Neuronal stem cell (in vitro differentiated cells): ENCODE measurements at regions not wholly inside any gene's neighbourhood (a gene's known extent, or its start where the extent isn't known, plus 50 kb on each side); places are given as distances from the start of the nearest gene placed in this dataset.

Source experiments
- DNase-seq: peaks from one replicate; pipeline ENCODE4 v3.0.0-alpha.2; 2013; ENCODE audit warnings: low spot score
- H2AFZ ChIP-seq: one replicate; pipeline ENCODE4 v1.6.1; 2013; ENCODE audit warnings: mild to moderate bottlenecking, low read length, inconsistent platforms
- H2AK5ac ChIP-seq: 2 replicates; pipeline ENCODE4 v1.6.1; 2013; ENCODE audit warnings: low read depth, mild to moderate bottlenecking, inconsistent platforms, low read length, moderate library complexity, mixed read lengths
- H2BK120ac ChIP-seq: 2 replicates; pipeline ENCODE4 v1.6.1; 2013; ENCODE audit warnings: low read depth, mild to moderate bottlenecking, inconsistent platforms, low read length, moderate library complexity, mixed read lengths
- H2BK12ac ChIP-seq: one replicate; pipeline ENCODE4 v1.6.1; 2013; ENCODE audit warnings: low read length, inconsistent platforms
- H2BK15ac ChIP-seq: 2 replicates; pipeline ENCODE4 v1.6.1; 2013; ENCODE audit warnings: mild to moderate bottlenecking, low read length, inconsistent platforms, mixed read lengths
- H2BK5ac ChIP-seq: one replicate; pipeline ENCODE4 v1.6.1; 2013; ENCODE audit warnings: inconsistent platforms, mild to moderate bottlenecking, low read length, moderate library complexity
- H3K14ac ChIP-seq: one replicate; pipeline ENCODE4 v1.6.1; 2013; ENCODE audit warnings: low read length, inconsistent platforms
- H3K18ac ChIP-seq: 2 replicates; pipeline ENCODE4 v1.6.1; 2013; ENCODE audit warnings: low read length, inconsistent platforms
- H3K23ac ChIP-seq: 2 replicates; pipeline ENCODE4 v1.6.1; 2013; ENCODE audit warnings: low read depth, mild to moderate bottlenecking, mixed read lengths, low read length, inconsistent platforms; ENCODE audit not compliant: poor library complexity
- H3K27ac ChIP-seq: replicated peaks from 3 replicates; pipeline ENCODE4 v1.5.1; 2013; ENCODE audit warnings: low read length, inconsistent platforms
- H3K27me3 ChIP-seq, 3 experiments: 2 replicates each; pipeline ENCODE4 v1.6.1; 2013; ENCODE audit warnings: low read length in 3 of 3, mild to moderate bottlenecking in 2 of 3, inconsistent platforms in 1 of 3, low read depth in 1 of 3, mixed read lengths in 1 of 3, moderate library complexity in 1 of 3; ENCODE audit not compliant: control insufficient read depth in 3 of 3, insufficient read depth in 3 of 3
- H3K36me3 ChIP-seq, 2 donors: replicated peaks in 1 of 2; 2 replicates each; pipeline ENCODE4 v1.6.1; 2013; ENCODE audit warnings: low read length in 2 of 2; ENCODE audit not compliant: control insufficient read depth in 2 of 2, insufficient read depth in 2 of 2
- H3K4ac ChIP-seq: 2 replicates; pipeline ENCODE4 v1.6.1; 2013; ENCODE audit warnings: inconsistent platforms, mild to moderate bottlenecking, low read length, moderate library complexity
- H3K4me1 ChIP-seq, 2 donors: 1 replicate in 1 of 2; 2 replicates in 1 of 2; pipeline ENCODE4 v1.6.1; 2013; ENCODE audit warnings: low read length in 2 of 2, low read depth in 1 of 2; ENCODE audit not compliant: control insufficient read depth in 2 of 2, insufficient read depth in 1 of 2
- H3K4me2 ChIP-seq: one replicate; pipeline ENCODE4 v1.6.1; 2013; ENCODE audit warnings: mild to moderate bottlenecking, low read length, inconsistent platforms; ENCODE audit not compliant: insufficient read depth, poor library complexity, severe bottlenecking
- H3K4me3 ChIP-seq, 2 donors: 2 replicates each; pipeline ENCODE4 v1.5.1; 2013; ENCODE audit warnings: low read length in 2 of 2, mild to moderate bottlenecking in 2 of 2, inconsistent platforms in 1 of 2, moderate library complexity in 1 of 2
- H3K79me1 ChIP-seq: one replicate; pipeline ENCODE4 v1.6.1; 2013; ENCODE audit warnings: low read depth, mild to moderate bottlenecking, inconsistent platforms, low read length, moderate library complexity
- H3K9ac ChIP-seq: one replicate; pipeline ENCODE4 v1.6.1; 2013; ENCODE audit warnings: mild to moderate bottlenecking, low read depth, low read length, inconsistent platforms; ENCODE audit not compliant: poor library complexity
- H3K9me3 ChIP-seq, 2 donors: replicated peaks in 1 of 2; 2 replicates each; pipeline versions ENCODE3 to v1.6.1; 2013; ENCODE audit warnings: low read length in 2 of 2, mild to moderate bottlenecking in 2 of 2, inconsistent platforms in 1 of 2, low read depth in 1 of 2, mixed read lengths in 1 of 2, moderate library complexity in 1 of 2; ENCODE audit not compliant: control insufficient read depth in 2 of 2, insufficient read depth in 1 of 2
- H4K8ac ChIP-seq: one replicate; pipeline ENCODE4 v1.6.1; 2013; ENCODE audit warnings: low read depth, mild to moderate bottlenecking, inconsistent platforms, low read length, moderate library complexity
- H4K91ac ChIP-seq: one replicate; pipeline ENCODE4 v1.6.1; 2013; ENCODE audit warnings: low read length, low read depth, mild to moderate bottlenecking, inconsistent platforms; ENCODE audit not compliant: poor library complexity
- WGBS, 2 donors: extraction: QIAGEN DNeasy Blood & Tissue Kit; methylation state at CpG; one replicate each; pipeline ENCODE4 v1.1.7; 2013; ENCODE audit warnings: missing lambda C conversion rate in 2 of 2, mixed read lengths in 1 of 2; ENCODE audit not compliant: insufficient read length in 2 of 2, insufficient replicate concordance in 1 of 2; ENCODE audit errors: extremely low coverage in 2 of 2; 5-methylcytosine and 5-hydroxymethylcytosine counted together

- no peaks in the 10 kb centered on the region for H3K27me3 ChIP-seq
- no peak overlapping the region for H3K23ac ChIP-seq
- no peak overlapping the region for H2BK15ac ChIP-seq
- WGBS, 2 donors, result no CpG with 5 or more reads among the region's 1 CpG
- no peak overlapping the region for H3K4me2 ChIP-seq
- no peak for DNase-seq
- no peaks in the 10 kb centered on the region for H3K79me1 ChIP-seq
- H3K36me3 ChIP-seq, result no peaks in the 10 kb centered on the region
- no peak overlapping the region for H3K4me3 ChIP-seq
- peaks cover 4 to 6% of the 10 kb centered on the region in 2 donors for H3K4me1 ChIP-seq
- no peak overlapping the region for H4K91ac ChIP-seq
- no peak overlapping the region for H3K27ac ChIP-seq
- no peak overlapping the region for H2AFZ ChIP-seq
- H2BK120ac ChIP-seq, result no peak overlapping the region
- H3K18ac ChIP-seq, result no peak overlapping the region
- no peak overlapping the region for H4K8ac ChIP-seq
- no peak overlapping the region for H3K9ac ChIP-seq
- H2AK5ac ChIP-seq, result no peak overlapping the region
- no peak overlapping the region for H3K4ac ChIP-seq
- no peak overlapping the region for H2BK12ac ChIP-seq
- no peak overlapping the region for H3K14ac ChIP-seq
- H3K9me3 ChIP-seq, result no peaks in the 10 kb centered on the region
- no peak overlapping the region for H2BK5ac ChIP-seq
These were observed 682.7 kb upstream of the FANCL start for GRCh38 chr2:58923869-58924268.

DNA sequence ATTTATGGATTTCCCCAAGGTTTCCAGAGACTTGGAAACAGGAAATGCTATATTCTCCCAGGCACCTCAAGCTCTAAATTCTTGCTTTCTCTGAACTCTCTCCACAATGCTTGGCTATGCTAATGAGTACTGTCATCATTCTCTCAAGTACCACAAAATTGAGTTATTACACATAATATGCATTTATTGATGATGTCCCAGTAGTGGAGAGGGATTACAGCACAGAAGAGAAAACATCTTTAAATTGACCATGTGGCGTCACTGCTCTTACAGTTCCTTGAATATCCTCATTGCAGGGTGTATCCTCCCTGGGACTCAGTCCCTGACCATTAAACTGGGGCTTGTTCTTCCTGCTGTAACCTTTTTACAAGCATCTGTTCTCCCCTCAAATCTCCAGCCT is 681.1 kb upstream of the FANCL start:
- no peak overlapping the region for H3K4me3 ChIP-seq
- peaks cover 7 to 19% of the 10 kb centered on the region in 2 donors for H3K4me1 ChIP-seq
- H3K27me3 ChIP-seq, result no peaks in the 10 kb centered on the region
- no peak overlapping the region for H2BK120ac ChIP-seq
- H2AFZ ChIP-seq, result no peak overlapping the region
- no peak overlapping the region for H3K9ac ChIP-seq
- H3K23ac ChIP-seq, result no peak overlapping the region
- no peak overlapping the region for H3K14ac ChIP-seq
- no peak overlapping the region for H3K4ac ChIP-seq
- no peak overlapping the region for H4K91ac ChIP-seq
- H4K8ac ChIP-seq, result no peak overlapping the region
- no peak overlapping the region for H3K27ac ChIP-seq
- H2BK12ac ChIP-seq, result no peak overlapping the region
- H3K79me1 ChIP-seq, result no peaks in the 10 kb centered on the region
- H2BK15ac ChIP-seq, result no peak overlapping the region
- no peaks in the 10 kb centered on the region for H3K36me3 ChIP-seq
- no peaks in the 10 kb centered on the region for H3K9me3 ChIP-seq
- no peak overlapping the region for H2BK5ac ChIP-seq
- no peak overlapping the region for H2AK5ac ChIP-seq
- no CpG with 5 or more reads among the region's 1 CpG for WGBS, 2 donors
- H3K18ac ChIP-seq, result no peak overlapping the region
- DNase-seq, result no peak
- no peak overlapping the region for H3K4me2 ChIP-seq

DNA sequence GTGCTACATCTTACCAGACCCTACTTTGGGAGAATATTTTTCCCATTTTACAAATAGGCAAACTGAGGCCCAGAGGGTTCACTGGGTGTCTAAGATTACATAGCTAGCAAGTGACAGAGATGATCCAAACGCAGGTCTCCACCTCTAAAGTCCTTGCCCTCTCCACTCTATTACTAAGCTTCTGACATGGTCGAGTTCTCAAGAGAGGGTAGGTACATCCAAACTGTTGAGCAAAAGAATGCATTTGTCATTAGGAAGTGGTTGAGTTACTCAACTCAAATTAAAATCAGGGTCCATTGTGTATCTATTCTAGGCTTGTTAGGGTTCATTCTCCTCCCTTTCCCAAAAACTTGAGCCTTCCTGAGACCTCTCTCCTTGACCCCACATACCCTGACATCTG is 680.6 kb upstream of the FANCL start:
- no peak overlapping the region for H2BK5ac ChIP-seq
- H3K4me1 ChIP-seq, result peaks cover 7 to 25% of the 10 kb centered on the region in 2 donors
- H3K27me3 ChIP-seq, result no peaks in the 10 kb centered on the region
- H3K4me3 ChIP-seq, result no peak overlapping the region
- H3K4me2 ChIP-seq, result no peak overlapping the region
- no peak overlapping the region for H2BK15ac ChIP-seq
- no peaks in the 10 kb centered on the region for H3K36me3 ChIP-seq
- H4K8ac ChIP-seq, result no peak overlapping the region
- no peak overlapping the region for H4K91ac ChIP-seq
- no peak overlapping the region for H3K27ac ChIP-seq
- H3K9me3 ChIP-seq, result no peaks in the 10 kb centered on the region
- H2AFZ ChIP-seq, result no peak overlapping the region
- no peaks in the 10 kb centered on the region for H3K79me1 ChIP-seq
- no peak overlapping the region for H3K4ac ChIP-seq
- no peak overlapping the region for H3K14ac ChIP-seq
- no peak overlapping the region for H2BK120ac ChIP-seq
- H3K9ac ChIP-seq, result no peak overlapping the region
- no CpG with 5 or more reads among the region's 2 CpGs for WGBS, 2 donors
- H3K23ac ChIP-seq, result no peak overlapping the region
- H2BK12ac ChIP-seq, result no peak overlapping the region
- no peak overlapping the region for H2AK5ac ChIP-seq
- DNase-seq, result no peak
- no peak overlapping the region for H3K18ac ChIP-seq

DNA sequence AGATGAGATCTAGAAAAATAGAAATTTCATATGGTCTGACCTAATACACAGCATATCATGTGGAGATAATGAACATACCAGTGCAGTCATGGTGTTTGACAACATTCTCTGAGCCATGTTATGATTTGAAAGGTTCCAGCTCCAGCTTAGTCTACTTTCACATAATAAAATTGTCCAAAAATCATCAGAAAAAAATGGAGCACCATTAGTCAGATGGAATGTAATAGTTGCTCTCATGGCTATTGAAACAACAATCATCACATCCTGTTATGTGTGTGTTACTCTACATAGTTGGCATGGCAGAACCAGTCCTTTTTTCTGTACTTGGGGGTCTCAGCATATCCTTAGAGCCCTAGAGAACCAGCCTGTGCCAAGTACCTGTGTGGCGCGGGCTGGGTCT is 678.9 kb upstream of the FANCL start:
- H2AFZ ChIP-seq, result no peak overlapping the region
- no peaks in the 10 kb centered on the region for H3K79me1 ChIP-seq
- no peak overlapping the region for H3K9ac ChIP-seq
- H3K23ac ChIP-seq, result no peak overlapping the region
- no peak overlapping the region for H3K4me2 ChIP-seq
- H2BK15ac ChIP-seq, result no peak overlapping the region
- H4K8ac ChIP-seq, result no peak overlapping the region
- no peak overlapping the region for H2AK5ac ChIP-seq
- H3K4ac ChIP-seq, result no peak overlapping the region
- no peak overlapping the region for H3K18ac ChIP-seq
- H3K4me3 ChIP-seq, result no peak overlapping the region
- H2BK120ac ChIP-seq, result no peak overlapping the region
- no peaks in the 10 kb centered on the region for H3K9me3 ChIP-seq
- H2BK12ac ChIP-seq, result no peak overlapping the region
- no peak overlapping the region for H3K14ac ChIP-seq
- DNase-seq, result no peak
- no CpG with 5 or more reads among the region's 2 CpGs for WGBS, 2 donors
- H4K91ac ChIP-seq, result no peak overlapping the region
- no peak overlapping the region for H2BK5ac ChIP-seq
- no peak overlapping the region for H3K27ac ChIP-seq
- H3K4me1 ChIP-seq, result peaks cover 7 to 42% of the 10 kb centered on the region in 2 donors
- no peaks in the 10 kb centered on the region for H3K36me3 ChIP-seq
- no peaks in the 10 kb centered on the region for H3K27me3 ChIP-seq
